ENCODE measurements at regions not wholly inside any gene's neighbourhood (a gene's known extent, or its start where the extent isn't known, plus 50 kb on each side); places are given as distances from the start of the nearest gene placed in this dataset.

DNA sequence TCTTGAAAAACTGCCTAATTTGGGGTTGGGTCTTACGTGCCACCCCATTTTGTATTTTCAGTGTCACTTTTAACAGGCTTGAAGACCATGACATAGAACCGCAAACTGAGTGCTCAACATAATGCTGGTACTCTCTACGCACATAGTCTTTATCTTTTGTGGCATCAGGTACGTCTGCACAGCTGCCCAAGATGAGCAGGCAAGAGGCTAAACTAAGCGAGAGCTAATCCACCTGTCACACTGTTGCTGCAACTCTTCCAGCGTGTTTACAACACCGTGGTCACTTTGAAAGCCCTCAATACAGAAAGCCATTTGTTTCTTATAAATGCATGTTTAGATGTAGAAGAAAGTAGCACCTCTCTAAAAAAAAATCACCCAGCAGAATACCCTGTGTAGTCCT is 270.0 kb upstream of the TCF4 start:
- no peak for TF ChIP-seq POLR2A (IDR thresholded peaks at IDR 0.05)
- TF ChIP-seq, protein P1, sequence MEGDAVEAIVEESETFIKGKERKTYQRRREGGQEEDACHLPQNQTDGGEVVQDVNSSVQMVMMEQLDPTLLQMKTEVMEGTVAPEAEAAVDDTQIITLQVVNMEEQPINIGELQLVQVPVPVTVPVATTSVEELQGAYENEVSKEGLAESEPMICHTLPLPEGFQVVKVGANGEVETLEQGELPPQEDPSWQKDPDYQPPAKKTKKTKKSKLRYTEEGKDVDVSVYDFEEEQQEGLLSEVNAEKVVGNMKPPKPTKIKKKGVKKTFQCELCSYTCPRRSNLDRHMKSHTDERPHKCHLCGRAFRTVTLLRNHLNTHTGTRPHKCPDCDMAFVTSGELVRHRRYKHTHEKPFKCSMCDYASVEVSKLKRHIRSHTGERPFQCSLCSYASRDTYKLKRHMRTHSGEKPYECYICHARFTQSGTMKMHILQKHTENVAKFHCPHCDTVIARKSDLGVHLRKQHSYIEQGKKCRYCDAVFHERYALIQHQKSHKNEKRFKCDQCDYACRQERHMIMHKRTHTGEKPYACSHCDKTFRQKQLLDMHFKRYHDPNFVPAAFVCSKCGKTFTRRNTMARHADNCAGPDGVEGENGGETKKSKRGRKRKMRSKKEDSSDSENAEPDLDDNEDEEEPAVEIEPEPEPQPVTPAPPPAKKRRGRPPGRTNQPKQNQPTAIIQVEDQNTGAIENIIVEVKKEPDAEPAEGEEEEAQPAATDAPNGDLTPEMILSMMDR (IDR thresholded peaks at IDR 0.05): no peak
- intact Hi-C loops (cut with DNase I): no loop called here
- 60 to 76% methylated on average over 7 of the region's 7 CpGs for WGBS, 2 donors

DNA sequence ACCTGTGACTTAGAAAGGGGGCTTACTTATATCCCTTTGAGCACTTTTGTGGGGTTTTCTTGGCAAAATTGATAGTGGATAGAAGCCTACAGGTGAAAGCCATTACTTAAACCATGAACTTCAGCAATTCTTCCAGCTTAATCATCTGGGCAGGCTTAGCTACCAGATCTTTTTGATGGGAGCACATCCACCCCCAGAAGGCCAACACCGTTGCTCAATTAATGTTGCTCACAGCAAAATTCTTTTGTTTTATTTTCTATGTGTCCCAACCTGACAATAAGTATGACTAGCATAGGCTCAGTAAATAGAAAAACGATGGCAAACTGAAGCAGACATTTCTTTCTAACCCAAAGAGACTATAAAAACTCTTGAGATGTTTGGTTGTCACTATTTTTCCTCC is 269.4 kb upstream of the TCF4 start:
- no peak overlapping the region for H3K4me3 ChIP-seq
- no peak overlapping the region for H3K27ac ChIP-seq
- H3K27me3 ChIP-seq: no peaks in the 10 kb centered on the region
- intact Hi-C loops (cut with DNase I): no loop called here
- TF ChIP-seq, protein P1 (IDR thresholded peaks at IDR 0.05): no peak
- TF ChIP-seq POLR2A (IDR thresholded peaks at IDR 0.05): no peak
- 35 to 40% methylated on average over 2 of the region's 2 CpGs for WGBS, 2 donors
- H3K9me3 ChIP-seq: no peaks in the 10 kb centered on the region
- no peak for DNase-seq
- H3K4me1 ChIP-seq: peaks cover 0 to 39% (median 5%) of the 10 kb centered on the region in 3 donors
- no peaks in the 10 kb centered on the region for H3K36me3 ChIP-seq

More for the DNA sequence above, 270.0 kb upstream of the TCF4 start:
- no peaks in the 10 kb centered on the region for H3K27me3 ChIP-seq
- DNase-seq: no peak
- peaks cover 0 to 39% (median 5%) of the 10 kb centered on the region in 3 donors for H3K4me1 ChIP-seq
- H3K27ac ChIP-seq: no peak overlapping the region
- no peaks in the 10 kb centered on the region for H3K9me3 ChIP-seq
- H3K36me3 ChIP-seq: no peaks in the 10 kb centered on the region
- no peak overlapping the region for H3K4me3 ChIP-seq

DNA sequence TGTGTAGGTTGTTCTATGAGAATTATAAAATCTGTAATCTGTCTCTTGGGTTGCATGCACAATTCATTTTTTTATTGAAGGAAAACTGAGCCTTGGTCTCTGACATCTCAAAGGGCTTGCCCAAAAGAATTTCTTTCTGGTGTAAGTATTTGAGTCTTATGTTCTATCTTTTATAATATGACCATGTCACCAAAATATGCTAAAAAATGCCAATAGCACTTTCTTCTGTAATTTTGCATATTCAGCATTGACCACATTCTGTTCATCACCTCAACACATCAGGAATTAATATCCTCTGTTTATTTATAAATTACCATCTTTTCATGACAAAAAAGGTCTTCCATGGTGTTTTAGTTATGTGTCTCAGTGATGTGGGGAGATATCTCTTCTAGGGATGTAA is 268.7 kb upstream of the TCF4 start:
- H3K4me3 ChIP-seq: no peak overlapping the region
- H3K27me3 ChIP-seq: no peaks in the 10 kb centered on the region
- no peak for DNase-seq
- H3K4me1 ChIP-seq: peaks cover 0 to 39% (median 5%) of the 10 kb centered on the region in 3 donors
- no peaks in the 10 kb centered on the region for H3K9me3 ChIP-seq
- H3K36me3 ChIP-seq: no peaks in the 10 kb centered on the region
- intact Hi-C loops (cut with DNase I): no loop called here
- H3K27ac ChIP-seq: no peak overlapping the region
- TF ChIP-seq, protein P1 (IDR thresholded peaks at IDR 0.05): no peak
- TF ChIP-seq POLR2A (IDR thresholded peaks at IDR 0.05): no peak

DNA sequence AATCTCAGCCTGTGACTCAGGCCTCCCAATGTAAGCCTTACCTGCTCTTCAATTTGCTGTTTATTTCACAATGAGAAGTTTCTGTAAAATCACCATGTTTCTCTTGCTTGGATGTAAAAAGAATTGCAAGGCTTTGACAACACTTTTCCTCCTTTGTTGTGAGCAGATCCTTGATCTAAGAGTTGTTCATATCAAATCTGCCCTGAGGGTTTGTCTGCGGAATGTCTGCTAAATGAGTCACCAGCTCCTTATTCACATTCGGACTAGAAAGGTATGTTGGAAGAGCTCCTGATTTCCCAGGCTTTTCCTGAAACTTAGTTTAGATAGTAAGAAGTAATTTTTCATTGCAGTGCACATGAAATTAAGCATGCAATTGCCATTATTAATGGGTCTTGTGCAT is 268.2 kb upstream of the TCF4 start:
- intact Hi-C loops (cut with DNase I): no loop called here
- TF ChIP-seq, protein P1 (IDR thresholded peaks at IDR 0.05): no peak
- no peak for TF ChIP-seq POLR2A (IDR thresholded peaks at IDR 0.05)
- Histone ChIP-seq H3K9me3 (no peaks in the 10 kb centered on the region), H3K36me3 (no peaks in the 10 kb centered on the region), H3K27ac (no peak overlapping the region), H3K27me3 (no peaks in the 10 kb centered on the region), H3K4me1 (peaks cover 0 to 39% (median 5%) of the 10 kb centered on the region in 3 donors), H3K4me3 (no peak overlapping the region)
- WGBS, 2 donors: 35 to 51% methylated on average over 2 of the region's 2 CpGs
- DNase-seq: no peak

DNA sequence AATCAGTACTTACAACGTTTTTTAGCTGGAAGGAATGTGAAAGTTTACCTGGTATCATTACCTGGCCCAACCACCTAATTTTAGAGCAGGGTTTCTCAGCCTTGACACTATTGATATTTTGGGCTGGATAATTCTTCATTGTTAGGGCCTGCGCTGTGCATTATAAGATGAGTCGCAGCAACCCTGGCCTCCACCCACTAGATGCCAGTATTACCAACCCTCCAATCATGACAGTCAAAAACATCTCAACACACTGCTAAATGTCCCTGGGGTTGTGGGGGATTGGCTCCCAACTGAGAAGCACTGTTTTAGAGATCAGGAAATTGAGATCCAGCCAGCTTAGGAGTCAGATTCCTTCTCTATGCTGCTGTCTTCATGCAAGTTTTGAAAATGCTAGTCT is 265.3 kb upstream of the TCF4 start:
- no peaks in the 10 kb centered on the region for H3K9me3 ChIP-seq
- H3K27me3 ChIP-seq: no peaks in the 10 kb centered on the region
- H3K4me3 ChIP-seq: no peak overlapping the region
- 68 to 69% methylated on average over 3 of the region's 3 CpGs for WGBS, 2 donors
- intact Hi-C loops (cut with DNase I): no loop called here
- DNase-seq: no peak
- H3K36me3 ChIP-seq: no peaks in the 10 kb centered on the region
- no peak overlapping the region for H3K27ac ChIP-seq
- peaks cover 0 to 36% (median 5%) of the 10 kb centered on the region in 3 donors for H3K4me1 ChIP-seq
- TF ChIP-seq POLR2A (IDR thresholded peaks at IDR 0.05): no peak
- TF ChIP-seq, protein P1 (IDR thresholded peaks at IDR 0.05): no peak
